K562 (cell line): ENCODE measurements at regions not wholly inside any gene's neighbourhood (a gene's known extent, or its start where the extent isn't known, plus 50 kb on each side); places are given as distances from the start of the nearest gene placed in this dataset.

ENCODE experiments used
- ATF1 ChIP-seq, 2 experiments: fragments of 450-650 bp in 1 of 2; IDR thresholded peaks; 2 replicates each; pipeline ENCODE4 v1.6.1; 2016; ENCODE audit warnings: missing compliant biosample characterization in 1 of 2, missing genetic modification characterization in 1 of 2
- BHLHE40 ChIP-seq: IDR thresholded peaks from 2 replicates; pipeline ENCODE4 v1.6.1; 2011; ENCODE audit warnings: low read length, improper control_type of control experiment
- CREB3L1 ChIP-seq: fragments of 450-650 bp; IDR thresholded peaks from 2 replicates; pipeline ENCODE4 v1.6.1; 2014; ENCODE audit warnings: low read depth, mild to moderate bottlenecking, moderate library complexity, borderline replicate concordance
- GATAD2A ChIP-seq: fragments of 450-650 bp; IDR thresholded peaks from 2 replicates; pipeline ENCODE4 v1.6.1; 2017
- HBP1 ChIP-seq: fragments of 450-650 bp; formaldehyde crosslinking; IDR thresholded peaks from 2 replicates; pipeline ENCODE4 v1.4.0; 2022; ENCODE audit warnings: missing genetic modification characterization
- HNRNPLL ChIP-seq: fragments of 200-400 bp; formaldehyde crosslinking; IDR thresholded peaks from 2 replicates; pipeline ENCODE4 v1.6.1; 2017; ENCODE audit warnings: low read length, low read depth, mild to moderate bottlenecking; ENCODE audit not compliant: poor library complexity, severe bottlenecking
- MCM3 ChIP-seq: fragments of 450-650 bp; IDR thresholded peaks from 2 replicates; pipeline ENCODE4 v1.6.1; 2016
- MCM7 ChIP-seq, 2 experiments: fragments of 450-650 bp; IDR thresholded peaks; 2 replicates each; pipeline ENCODE4 v1.6.1; 2016 to 2018
- NFXL1 ChIP-seq: fragments of 450-650 bp; formaldehyde crosslinking; IDR thresholded peaks from 2 replicates; pipeline ENCODE4 v1.4.0; 2021; ENCODE audit warnings: mild to moderate bottlenecking
- NR1H2 ChIP-seq: sonication (generic); formaldehyde crosslinking; IDR thresholded peaks from 2 replicates; pipeline ENCODE4 v1.4.0; 2020; ENCODE audit warnings: mild to moderate bottlenecking, missing genetic modification reagents
- NR3C1 ChIP-seq: sonication (generic); formaldehyde crosslinking; IDR thresholded peaks from 2 replicates; pipeline ENCODE4 v1.8.1; 2022; ENCODE audit warnings: missing genetic modification reagents
- OTX1 ChIP-seq: fragments of 450-650 bp; formaldehyde crosslinking; IDR thresholded peaks from 2 replicates; pipeline ENCODE4 v1.4.0; 2022; ENCODE audit warnings: mild to moderate bottlenecking
- PREB ChIP-seq: sonication (generic); formaldehyde crosslinking; IDR thresholded peaks from 2 replicates; pipeline ENCODE4 v1.8.1; 2023; ENCODE audit warnings: mild to moderate bottlenecking, missing genetic modification reagents
- PTRF ChIP-seq: fragments of 450-650 bp; IDR thresholded peaks from 2 replicates; pipeline ENCODE4 v1.6.1; 2016; ENCODE audit warnings: mild to moderate bottlenecking, missing genetic modification characterization, missing compliant biosample characterization
- SFPQ ChIP-seq: fragments of 200-400 bp; formaldehyde crosslinking; IDR thresholded peaks from 2 replicates; pipeline ENCODE4 v1.6.1; 2017; ENCODE audit warnings: mild to moderate bottlenecking, low read depth, low read length, moderate library complexity
- SIN3B ChIP-seq: fragments of 450-650 bp; IDR thresholded peaks from 2 replicates; pipeline ENCODE4 v1.6.1; 2017; ENCODE audit warnings: low read depth, mild to moderate bottlenecking, moderate library complexity
- TEAD2 ChIP-seq: fragments of 450-650 bp; IDR thresholded peaks from 2 replicates; pipeline ENCODE4 v1.6.1; 2016; ENCODE audit warnings: missing genetic modification characterization, control low read depth, missing compliant biosample characterization
- ZNF121 ChIP-seq: sonication (generic); formaldehyde crosslinking; conservative IDR thresholded peaks from 2 replicates; pipeline ENCODE4 v1.8.0; 2022; ENCODE audit warnings: missing genetic modification reagents
- ZNF143 ChIP-seq: sonication (generic); formaldehyde crosslinking; IDR thresholded peaks from 2 replicates; pipeline ENCODE4 v1.9.0; 2022; ENCODE audit warnings: mild to moderate bottlenecking, missing genetic modification reagents
- ZNF764 ChIP-seq: fragments of 250-450 bp; sonication (Bioruptor Pico); IDR thresholded peaks from 2 replicates; pipeline ENCODE4 v1.4.0; 2020; ENCODE audit warnings: low read depth, mild to moderate bottlenecking, moderate library complexity

GRCh38 chr7:25854608-25855497 lies 297.1 kb upstream of the NFE2L3 start (continued):
- TF ChIP-seq SIN3B (no peak), ZNF143 (CRISPR knock-in tag) (no peak), HNRNPLL (no peak), NR3C1 (CRISPR knock-in tag) (no peak), CREB3L1 (no peak), PREB (CRISPR knock-in tag) (no peak), NR1H2 (CRISPR knock-in tag) (no peak), ATF1 (CRISPR knock-in tag; IDR thresholded peaks at IDR 0.05) (no peak), ATF1 (tag; IDR thresholded peaks at IDR 0.05) (peak; percentile 92), BHLHE40 (peak; percentile 76), PTRF (tag) (no peak), GATAD2A (no peak), OTX1 (no peak), MCM7 (IDR thresholded peaks at IDR 0.05) (no peak), TEAD2 (no peak), NFXL1 (no peak), ZNF764 (CRISPR knock-in tag) (no peak), SFPQ (no peak), MCM3 (no peak), ZNF121 (CRISPR knock-in tag) (no peak), HBP1 (no peak)
